ENCODE measurements at regions not wholly inside any gene's neighbourhood (a gene's known extent, or its start where the extent isn't known, plus 50 kb on each side); places are given as distances from the start of the nearest gene placed in this dataset.

DNA sequence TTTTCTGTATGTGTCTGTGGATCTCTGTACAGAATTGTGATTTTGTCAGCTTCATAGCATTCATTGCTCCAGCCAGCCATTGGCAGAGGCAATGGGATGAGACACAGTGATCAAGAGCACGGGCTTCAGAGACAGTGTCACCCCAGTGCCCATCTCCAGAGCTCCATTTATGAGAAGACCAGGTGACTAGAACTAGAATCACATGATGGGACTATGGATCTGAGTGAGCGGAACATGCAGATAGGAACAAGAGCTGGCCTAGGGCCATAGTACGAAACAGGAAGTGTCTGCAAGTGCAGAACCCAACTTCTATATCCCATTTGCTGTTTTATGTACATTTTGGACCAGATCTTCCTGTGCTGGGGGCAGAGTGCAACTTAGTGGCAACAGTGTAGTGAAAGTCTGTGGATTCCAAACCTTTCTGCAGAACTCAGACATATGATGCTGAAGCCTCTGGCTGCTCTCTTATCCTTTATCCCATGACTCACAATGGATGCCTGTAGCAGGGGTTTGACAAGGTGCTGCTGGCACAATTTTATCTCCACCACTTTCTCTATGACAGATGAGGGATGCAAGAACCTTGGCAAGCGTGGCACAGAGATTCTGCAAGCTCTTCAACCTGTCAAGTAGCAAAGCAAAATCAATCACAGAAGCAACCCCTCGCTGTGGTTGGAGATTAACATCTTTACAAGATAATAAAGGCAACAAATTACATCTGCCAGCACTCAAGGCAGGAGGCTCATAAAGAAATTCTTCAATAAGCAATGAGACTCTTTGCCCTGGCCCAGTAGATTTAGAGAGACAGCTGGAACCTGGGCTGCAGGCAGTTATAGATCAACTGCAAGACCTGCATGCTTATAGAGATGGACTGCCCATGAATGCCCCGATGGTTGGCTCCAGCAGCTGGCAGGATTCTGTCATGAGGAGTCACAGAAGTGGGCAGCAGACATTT lies 681.3 kb downstream of the TNS3 start:
- Histone ChIP-seq H3K27me3 (ENCODE audit: control insufficient read depth in 5 of 5, insufficient read depth in 4 of 5, low read length in 5 of 5) (no peaks in the 10 kb centered on the region), H3K36me3 (ENCODE audit: control insufficient read depth in 5 of 5, insufficient read depth in 5 of 5, low read length in 5 of 5) (no peaks in the 10 kb centered on the region), H3K4me3 (ENCODE audit: low read depth in 1 of 5, low read length in 5 of 5) (no peak overlapping the region), H3K27ac (ENCODE audit: low read depth, low read length) (no peak overlapping the region), H3K9ac (ENCODE audit: low read length in 5 of 5) (no peak overlapping the region), H3K4me1 (ENCODE audit: control insufficient read depth in 5 of 5, insufficient read depth in 5 of 5, low read length in 5 of 5) (peaks cover 0 to 2% (median 0%) of the 10 kb centered on the region in 5 donors), H3K9me3 (ENCODE audit: control insufficient read depth in 5 of 5, low read length in 5 of 5) (peaks cover 0 to 5% (median 0%) of the 10 kb centered on the region in 5 donors)

- Histone ChIP-seq H3K4me3 (ENCODE audit: low read depth in 1 of 5, low read length in 5 of 5) (no peak overlapping the region), H3K27ac (ENCODE audit: low read depth, low read length) (no peak overlapping the region), H3K9ac (ENCODE audit: low read length in 5 of 5) (no peak overlapping the region), H3K9me3 (ENCODE audit: control insufficient read depth in 5 of 5, low read length in 5 of 5) (peaks cover 0 to 5% (median 0%) of the 10 kb centered on the region in 5 donors), H3K27me3 (ENCODE audit: control insufficient read depth in 5 of 5, insufficient read depth in 4 of 5, low read length in 5 of 5) (no peaks in the 10 kb centered on the region), H3K36me3 (ENCODE audit: control insufficient read depth in 5 of 5, insufficient read depth in 5 of 5, low read length in 5 of 5) (no peaks in the 10 kb centered on the region), H3K4me1 (ENCODE audit: control insufficient read depth in 5 of 5, insufficient read depth in 5 of 5, low read length in 5 of 5) (peaks cover 0 to 2% (median 0%) of the 10 kb centered on the region in 5 donors)
Observed at GRCh38 chr7:46897381-46897780, 684.5 kb downstream of the TNS3 start.

DNA sequence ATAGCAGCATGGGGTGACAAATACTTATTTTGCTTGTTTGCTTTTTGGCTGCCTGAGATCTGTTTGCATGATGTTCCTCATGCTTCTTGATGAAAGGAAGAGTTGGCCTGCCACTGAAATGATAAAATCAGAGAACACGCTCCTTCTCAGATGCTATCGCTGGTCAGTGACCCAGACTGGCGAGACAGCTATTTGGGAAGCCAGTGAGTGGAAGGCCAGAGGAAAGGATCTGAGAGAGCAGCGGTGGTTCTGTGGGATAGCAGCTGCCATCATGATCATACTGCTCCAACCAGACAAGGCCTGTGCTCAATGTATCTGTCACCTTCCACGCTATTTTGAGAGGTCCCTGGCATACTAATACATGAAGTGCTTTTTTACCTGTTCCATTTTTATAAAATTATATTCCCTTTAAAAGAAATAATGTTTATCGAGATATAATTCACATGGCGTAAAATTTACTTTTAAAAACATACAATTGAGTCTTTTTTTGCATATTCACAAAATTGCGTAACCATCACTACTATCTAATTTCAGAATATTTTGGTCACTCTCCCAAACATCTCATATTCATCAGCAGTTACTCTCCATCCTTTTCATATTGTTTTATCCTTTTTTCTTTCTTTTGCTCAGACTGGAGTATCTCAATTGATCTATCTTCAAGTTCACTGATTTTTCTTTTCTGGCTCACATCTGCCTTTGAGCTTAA lies 695.1 kb downstream of the TNS3 start:
- H3K27me3 ChIP-seq (ENCODE audit: control insufficient read depth in 5 of 5, insufficient read depth in 4 of 5, low read length in 5 of 5): no peaks in the 10 kb centered on the region
- no peaks in the 10 kb centered on the region for H3K36me3 ChIP-seq (ENCODE audit: control insufficient read depth in 5 of 5, insufficient read depth in 5 of 5, low read length in 5 of 5)
- H3K27ac ChIP-seq (ENCODE audit: low read depth, low read length): no peak overlapping the region
- H3K4me1 ChIP-seq (ENCODE audit: control insufficient read depth in 5 of 5, insufficient read depth in 5 of 5, low read length in 5 of 5): no peaks in the 10 kb centered on the region
- no peak overlapping the region for H3K4me3 ChIP-seq (ENCODE audit: low read depth in 1 of 5, low read length in 5 of 5)
- H3K9me3 ChIP-seq (ENCODE audit: control insufficient read depth in 5 of 5, low read length in 5 of 5): peaks cover 0 to 20% (median 13%) of the 10 kb centered on the region in 5 donors
- H3K9ac ChIP-seq (ENCODE audit: low read length in 5 of 5): no peak overlapping the region

DNA sequence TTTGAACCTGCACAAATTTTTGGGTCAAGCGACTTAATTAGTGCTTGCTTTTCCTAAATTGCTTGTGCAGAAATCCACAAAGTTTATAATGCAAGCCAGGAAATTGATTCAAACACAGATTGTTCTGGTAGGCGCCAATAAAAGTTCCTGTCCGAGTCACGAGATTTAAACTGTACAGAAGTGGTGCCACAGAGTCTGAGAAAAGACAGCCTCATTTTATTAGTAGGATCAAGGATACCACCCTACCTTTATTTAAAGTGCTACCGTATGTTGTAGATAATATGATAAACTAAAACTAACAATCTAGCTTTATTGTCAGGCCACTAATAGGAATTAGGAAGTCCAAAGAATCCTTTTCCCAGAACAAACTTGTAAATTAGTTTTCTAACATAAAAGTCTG lies 696.7 kb downstream of the TNS3 start:
- Histone ChIP-seq H3K4me3 (ENCODE audit: low read depth in 1 of 5, low read length in 5 of 5) (no peak overlapping the region), H3K36me3 (ENCODE audit: control insufficient read depth in 5 of 5, insufficient read depth in 5 of 5, low read length in 5 of 5) (no peaks in the 10 kb centered on the region), H3K9ac (ENCODE audit: low read length in 5 of 5) (no peak overlapping the region), H3K27me3 (ENCODE audit: control insufficient read depth in 5 of 5, insufficient read depth in 4 of 5, low read length in 5 of 5) (no peaks in the 10 kb centered on the region), H3K9me3 (ENCODE audit: control insufficient read depth in 5 of 5, low read length in 5 of 5) (peaks cover 0 to 11% (median 9%) of the 10 kb centered on the region in 5 donors), H3K4me1 (ENCODE audit: control insufficient read depth in 5 of 5, insufficient read depth in 5 of 5, low read length in 5 of 5) (no peaks in the 10 kb centered on the region), H3K27ac (ENCODE audit: low read depth, low read length) (no peak overlapping the region)

DNA sequence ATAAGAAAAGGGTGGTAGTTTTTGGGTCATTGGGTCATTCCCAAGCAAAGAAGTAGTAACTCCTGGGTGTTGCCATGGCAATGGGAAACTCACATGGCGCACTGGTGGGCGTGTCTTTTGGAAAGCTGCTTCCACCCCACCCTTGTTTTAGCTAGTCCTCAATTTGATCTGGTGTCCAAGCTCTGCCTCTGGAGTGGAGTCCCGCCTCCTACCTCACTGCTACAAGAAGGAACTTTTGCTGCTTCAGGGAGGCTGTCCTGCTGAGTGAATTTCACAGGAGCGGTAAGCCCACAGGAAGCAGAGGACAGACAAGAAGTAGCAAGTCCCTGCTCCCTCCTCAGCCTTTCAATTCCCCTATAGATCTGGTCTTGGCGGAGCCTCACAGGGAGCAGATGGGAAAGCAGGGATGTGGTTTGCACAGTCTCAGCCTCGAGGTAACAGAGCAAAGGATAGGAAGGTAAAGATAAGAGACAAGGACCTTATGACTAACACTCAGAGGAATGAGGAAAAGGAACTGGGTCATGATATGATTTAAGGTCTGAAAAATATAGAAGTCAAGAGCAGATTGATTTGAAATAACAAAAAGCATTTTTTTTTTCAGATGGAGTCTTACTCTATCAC lies 700.3 kb downstream of the TNS3 start:
- Histone ChIP-seq H3K9ac (ENCODE audit: low read length in 5 of 5) (no peak overlapping the region), H3K4me1 (ENCODE audit: control insufficient read depth in 5 of 5, insufficient read depth in 5 of 5, low read length in 5 of 5) (no peaks in the 10 kb centered on the region), H3K9me3 (ENCODE audit: control insufficient read depth in 5 of 5, low read length in 5 of 5) (peaks cover 0 to 3% (median 0%) of the 10 kb centered on the region in 5 donors), H3K27ac (ENCODE audit: low read depth, low read length) (no peak overlapping the region), H3K4me3 (ENCODE audit: low read depth in 1 of 5, low read length in 5 of 5) (no peak overlapping the region), H3K27me3 (ENCODE audit: control insufficient read depth in 5 of 5, insufficient read depth in 4 of 5, low read length in 5 of 5) (no peaks in the 10 kb centered on the region), H3K36me3 (ENCODE audit: control insufficient read depth in 5 of 5, insufficient read depth in 5 of 5, low read length in 5 of 5) (no peaks in the 10 kb centered on the region)

- Histone ChIP-seq H3K9me3 (ENCODE audit: control insufficient read depth in 5 of 5, low read length in 5 of 5) (no peaks in the 10 kb centered on the region), H3K27ac (ENCODE audit: low read depth, low read length) (no peak overlapping the region), H3K36me3 (ENCODE audit: control insufficient read depth in 5 of 5, insufficient read depth in 5 of 5, low read length in 5 of 5) (no peaks in the 10 kb centered on the region), H3K9ac (ENCODE audit: low read length in 5 of 5) (no peak overlapping the region), H3K4me1 (ENCODE audit: control insufficient read depth in 5 of 5, insufficient read depth in 5 of 5, low read length in 5 of 5) (no peaks in the 10 kb centered on the region), H3K4me3 (ENCODE audit: low read depth in 1 of 5, low read length in 5 of 5) (no peak overlapping the region), H3K27me3 (ENCODE audit: control insufficient read depth in 5 of 5, insufficient read depth in 4 of 5, low read length in 5 of 5) (no peaks in the 10 kb centered on the region)
Observed at GRCh38 chr7:46880508-46881196, 701.3 kb downstream of the TNS3 start.

- no peaks in the 10 kb centered on the region for H3K36me3 ChIP-seq (ENCODE audit: control insufficient read depth in 5 of 5, insufficient read depth in 5 of 5, low read length in 5 of 5)
- H3K27ac ChIP-seq (ENCODE audit: low read depth, low read length): no peak overlapping the region
- no peaks in the 10 kb centered on the region for H3K4me1 ChIP-seq (ENCODE audit: control insufficient read depth in 5 of 5, insufficient read depth in 5 of 5, low read length in 5 of 5)
- H3K9me3 ChIP-seq (ENCODE audit: control insufficient read depth in 5 of 5, low read length in 5 of 5): no peaks in the 10 kb centered on the region
- no peak overlapping the region for H3K9ac ChIP-seq (ENCODE audit: low read length in 5 of 5)
- no peak overlapping the region for H3K4me3 ChIP-seq (ENCODE audit: low read depth in 1 of 5, low read length in 5 of 5)
- H3K27me3 ChIP-seq (ENCODE audit: control insufficient read depth in 5 of 5, insufficient read depth in 4 of 5, low read length in 5 of 5): no peaks in the 10 kb centered on the region
Observed at GRCh38 chr7:46879783-46880182, 702.1 kb downstream of the TNS3 start.

GRCh38 chr7:46871516-46871915 lies 710.4 kb downstream of the TNS3 start:
- H3K36me3 ChIP-seq (ENCODE audit: control insufficient read depth in 5 of 5, insufficient read depth in 5 of 5, low read length in 5 of 5): no peaks in the 10 kb centered on the region
- no peak overlapping the region for H3K9ac ChIP-seq (ENCODE audit: low read length in 5 of 5)
- H3K4me1 ChIP-seq (ENCODE audit: control insufficient read depth in 5 of 5, insufficient read depth in 5 of 5, low read length in 5 of 5): peaks cover 0 to 2% (median 0%) of the 10 kb centered on the region in 5 donors
- H3K4me3 ChIP-seq (ENCODE audit: low read depth in 1 of 5, low read length in 5 of 5): no peak overlapping the region
- H3K27ac ChIP-seq (ENCODE audit: low read depth, low read length): no peak overlapping the region
- no peaks in the 10 kb centered on the region for H3K27me3 ChIP-seq (ENCODE audit: control insufficient read depth in 5 of 5, insufficient read depth in 4 of 5, low read length in 5 of 5)
- H3K9me3 ChIP-seq (ENCODE audit: control insufficient read depth in 5 of 5, low read length in 5 of 5): no peaks in the 10 kb centered on the region

- no peak overlapping the region for H3K9ac ChIP-seq (ENCODE audit: low read length in 5 of 5)
- H3K4me1 ChIP-seq (ENCODE audit: control insufficient read depth in 5 of 5, insufficient read depth in 5 of 5, low read length in 5 of 5): peaks cover 0 to 10% (median 3%) of the 10 kb centered on the region in 5 donors
- H3K9me3 ChIP-seq (ENCODE audit: control insufficient read depth in 5 of 5, low read length in 5 of 5): no peaks in the 10 kb centered on the region
- H3K4me3 ChIP-seq (ENCODE audit: low read depth in 1 of 5, low read length in 5 of 5): no peak overlapping the region
- no peak overlapping the region for H3K27ac ChIP-seq (ENCODE audit: low read depth, low read length)
- H3K27me3 ChIP-seq (ENCODE audit: control insufficient read depth in 5 of 5, insufficient read depth in 4 of 5, low read length in 5 of 5): peaks cover 0 to 3% (median 0%) of the 10 kb centered on the region in 5 donors
- no peaks in the 10 kb centered on the region for H3K36me3 ChIP-seq (ENCODE audit: control insufficient read depth in 5 of 5, insufficient read depth in 5 of 5, low read length in 5 of 5)
Observed at GRCh38 chr7:46864716-46865115, 717.2 kb downstream of the TNS3 start.
